H1 (cell line): ENCODE measurements at regions not wholly inside any gene's neighbourhood (a gene's known extent, or its start where the extent isn't known, plus 50 kb on each side); places are given as distances from the start of the nearest gene placed in this dataset.

ENCODE experiments used
- CTCF ChIA-PET: fragments of 300-600 bp; sonication (Branson Sonifier 250); formaldehyde crosslinking; loops from one replicate; lab custom pipeline; 2021; ENCODE audit not compliant: partially characterized antibody; lab: Charles Lee
- POLR2A ChIA-PET: fragments of 300-600 bp; sonication (Branson Sonifier 250); formaldehyde crosslinking; loops from one replicate; lab custom pipeline; 2021; ENCODE audit warnings: inconsistent platforms; ENCODE audit not compliant: partially characterized antibody; lab: Charles Lee
- DNase-seq, 2 experiments: peaks; one replicate each; pipeline versions ENCODE4 v3.0.0 to v3.0.0-alpha.2; 2010 to 2022; ENCODE audit warnings: low spot score in 2 of 2, low read depth in 1 of 2, mixed read lengths in 1 of 2
- FAIRE-seq: peaks from 2 replicates; lab custom pipeline; 2011; peaks lifted over from hg19 to GRCh38; lab: Jason Lieb, UNC
- H2AFZ ChIP-seq: 2 replicates; pipeline ENCODE4 v1.8.1; 2012; ENCODE audit warnings: low read length, inconsistent platforms
- H2AK5ac ChIP-seq: 2 replicates; pipeline ENCODE4 v1.6.1; 2013; ENCODE audit warnings: low read depth, low read length
- H2BK120ac ChIP-seq: replicated peaks from 2 replicates; pipeline ENCODE3; 2013; ENCODE audit warnings: low read depth, low read length, inconsistent platforms
- H2BK12ac ChIP-seq: 2 replicates; pipeline ENCODE4 v1.6.1; 2013; ENCODE audit warnings: low read depth, low read length
- H2BK15ac ChIP-seq: 2 replicates; pipeline ENCODE4 v1.6.1; 2013; ENCODE audit warnings: low read length
- H2BK20ac ChIP-seq: 2 replicates; pipeline ENCODE4 v1.6.1; 2013; ENCODE audit warnings: low read length
- H2BK5ac ChIP-seq: 2 replicates; pipeline ENCODE4 v1.6.1; 2013; ENCODE audit warnings: low read depth, low read length
- H3K14ac ChIP-seq: 2 replicates; pipeline ENCODE4 v1.6.1; 2013; ENCODE audit warnings: inconsistent platforms; ENCODE audit not compliant: insufficient read length
- H3K18ac ChIP-seq: 2 replicates; pipeline ENCODE4 v1.6.1; 2013; ENCODE audit warnings: low read length; ENCODE audit errors: extremely low read depth
- H3K23ac ChIP-seq: 2 replicates; pipeline ENCODE4 v1.6.1; 2013; ENCODE audit warnings: inconsistent platforms; ENCODE audit not compliant: insufficient read length
- H3K23me2 ChIP-seq: 2 replicates; pipeline ENCODE4 v1.6.1; 2013; ENCODE audit warnings: low read depth, low read length
- H3K27ac ChIP-seq: 2 replicates; pipeline ENCODE4 v1.6.1; 2011; ENCODE audit warnings: low read depth, low read length, inconsistent platforms
- H3K27me3 ChIP-seq, 4 experiments: replicated peaks in 1 of 4; 1 replicate in 1 of 4; 2 replicates in 3 of 4; pipeline versions ENCODE4 v1.6.1 to v1.8.1; 2011 to 2013; ENCODE audit warnings: low read length in 3 of 4, mild to moderate bottlenecking in 3 of 4, inconsistent platforms in 2 of 4, mixed read lengths in 2 of 4, moderate library complexity in 1 of 4; ENCODE audit not compliant: control insufficient read depth in 3 of 4, insufficient read depth in 3 of 4; ENCODE audit errors: extremely low read depth in 1 of 4
- H3K36me3 ChIP-seq, 4 experiments: 2 replicates each; pipeline versions ENCODE4 v1.6.1 to v1.8.1; 2011 to 2013; ENCODE audit warnings: mild to moderate bottlenecking in 4 of 4, low read length in 3 of 4, moderate library complexity in 2 of 4, control low read depth in 1 of 4, inconsistent platforms in 1 of 4; ENCODE audit not compliant: insufficient read depth in 4 of 4, control insufficient read depth in 2 of 4
- H3K4ac ChIP-seq: replicated peaks from 2 replicates; pipeline ENCODE3; 2013; ENCODE audit warnings: low read length, low read depth, mixed read lengths, inconsistent platforms; ENCODE audit not compliant: insufficient read length
- H3K4me1 ChIP-seq, 4 experiments: replicated peaks in 1 of 4; 1 replicate in 1 of 4; 2 replicates in 3 of 4; pipeline versions ENCODE4 v1.6.1 to v1.8.1; 2011 to 2013; ENCODE audit warnings: low read length in 3 of 4, inconsistent platforms in 2 of 4, mixed read lengths in 1 of 4; ENCODE audit not compliant: insufficient read depth in 4 of 4, control insufficient read depth in 3 of 4
- H3K4me2 ChIP-seq, 2 experiments: 2 replicates each; pipeline versions ENCODE4 v1.6.1 to v1.8.1; 2011 to 2013; ENCODE audit warnings: low read depth in 2 of 2, low read length in 2 of 2, control low read depth in 1 of 2, inconsistent platforms in 1 of 2, mild to moderate bottlenecking in 1 of 2; ENCODE audit not compliant: insufficient read depth in 1 of 2
- H3K4me3 ChIP-seq, 4 experiments: fragments of 200-600, 300-600 bp in 1 of 4; sonication (generic), shearing (Covaris generic), sonication (Bioruptor Twin) in 1 of 4; 2 replicates each; pipeline versions ENCODE4 v1.5.1 to v1.8.1; 2011 to 2016; ENCODE audit warnings: low read length in 4 of 4, low read depth in 3 of 4, control low read depth in 2 of 4, inconsistent platforms in 2 of 4, mild to moderate bottlenecking in 2 of 4, mixed read lengths in 1 of 4, moderate library complexity in 1 of 4; ENCODE audit not compliant: insufficient read depth in 2 of 4; ENCODE audit errors: extremely low read depth in 1 of 4
- H3K56ac ChIP-seq: replicated peaks from 2 replicates; pipeline ENCODE3; 2013; ENCODE audit warnings: low read depth, mild to moderate bottlenecking, mixed read lengths, low read length, inconsistent platforms; ENCODE audit not compliant: insufficient read length
- H3K79me1 ChIP-seq: 2 replicates; pipeline ENCODE4 v1.6.1; 2013; ENCODE audit warnings: low read depth, low read length, control low read depth
- H3K79me2 ChIP-seq, 2 experiments: 2 replicates each; pipeline versions ENCODE4 v1.6.1 to v1.8.1; 2012 to 2013; ENCODE audit warnings: low read length in 2 of 2, mild to moderate bottlenecking in 2 of 2, inconsistent platforms in 1 of 2; ENCODE audit not compliant: insufficient read depth in 2 of 2, control insufficient read depth in 1 of 2
- H3K9ac ChIP-seq, 4 experiments: replicated peaks in 1 of 4; 1 replicate in 1 of 4; 2 replicates in 3 of 4; pipeline versions ENCODE4 v1.6.1 to v1.8.1; 2011 to 2013; ENCODE audit warnings: low read depth in 3 of 4, low read length in 3 of 4, control low read depth in 2 of 4, mild to moderate bottlenecking in 2 of 4, moderate library complexity in 2 of 4, inconsistent platforms in 1 of 4; ENCODE audit errors: extremely low read depth in 1 of 4
- H3K9me3 ChIP-seq, 2 experiments: 2 replicates each; pipeline versions ENCODE4 v1.6.1 to v1.8.1; 2012 to 2013; ENCODE audit warnings: mild to moderate bottlenecking in 2 of 2, moderate library complexity in 2 of 2, control low read depth in 1 of 2, inconsistent platforms in 1 of 2, low read depth in 1 of 2, low read length in 1 of 2, mixed read lengths in 1 of 2; ENCODE audit not compliant: insufficient read depth in 2 of 2
- H4K20me1 ChIP-seq, 2 experiments: replicated peaks in 1 of 2; 2 replicates each; pipeline versions ENCODE3 to v1.8.1; 2011 to 2013; ENCODE audit warnings: inconsistent platforms in 2 of 2, low read length in 2 of 2, mild to moderate bottlenecking in 1 of 2; ENCODE audit not compliant: insufficient read depth in 2 of 2, control insufficient read depth in 1 of 2
- H4K5ac ChIP-seq: 2 replicates; pipeline ENCODE4 v1.6.1; 2013; ENCODE audit warnings: low read length, low read depth, mixed read lengths, inconsistent platforms; ENCODE audit not compliant: insufficient read length
- H4K8ac ChIP-seq: 2 replicates; pipeline ENCODE4 v1.8.0; 2013; ENCODE audit warnings: mild to moderate bottlenecking, moderate library complexity, low read length, inconsistent platforms; ENCODE audit not compliant: insufficient read depth; ENCODE audit errors: extremely low read depth
- H4K91ac ChIP-seq: replicated peaks from 2 replicates; pipeline ENCODE3; 2013; ENCODE audit warnings: low read length, mixed read lengths, inconsistent platforms; ENCODE audit not compliant: insufficient read length
- BRCA1 ChIP-seq: IDR thresholded peaks from 2 replicates; pipeline ENCODE4 v1.6.1; 2012; ENCODE audit warnings: low read depth, low read length, improper control_type of control experiment

DNA sequence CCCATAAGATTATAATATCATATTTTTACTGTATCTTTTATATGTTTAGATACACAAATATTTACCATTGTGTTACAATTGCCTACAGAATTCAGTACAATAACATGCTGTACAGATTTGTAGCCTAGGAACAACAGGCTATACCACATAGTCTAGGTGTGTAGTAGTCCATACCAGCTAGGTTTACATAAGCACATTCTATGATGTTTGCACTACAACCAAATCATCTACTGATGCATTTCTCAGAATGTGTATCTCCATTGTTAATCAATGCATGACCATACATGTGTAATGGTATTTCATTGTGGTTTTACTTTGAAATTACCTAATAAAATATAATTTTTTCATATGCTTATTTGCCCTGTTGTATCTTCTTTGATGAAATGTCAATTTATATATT is 288.1 kb upstream of the PCDH10 start:
- Histone ChIP-seq H3K56ac (no peak overlapping the region), H4K91ac (no peak overlapping the region), H3K79me2 (no peaks in the 10 kb centered on the region), H3K79me1 (no peaks in the 10 kb centered on the region), H3K4me1 (no peaks in the 10 kb centered on the region), H3K4me3 (no peak overlapping the region), H3K9me3 (no peaks in the 10 kb centered on the region), H4K20me1 (no peaks in the 10 kb centered on the region), H4K5ac (no peak overlapping the region), H3K4ac (no peak overlapping the region), H3K27ac (no peak overlapping the region), H2BK120ac (no peak overlapping the region), H3K23me2 (no peaks in the 10 kb centered on the region), H3K18ac (no peak overlapping the region), H3K27me3 (no peaks in the 10 kb centered on the region), H3K23ac (no peak overlapping the region), H2AK5ac (no peak overlapping the region), H2BK15ac (no peak overlapping the region), H2AFZ (no peak overlapping the region), H3K36me3 (no peaks in the 10 kb centered on the region), H2BK20ac (no peak overlapping the region), H4K8ac (no peak overlapping the region), H2BK12ac (no peak overlapping the region), H3K4me2 (no peak overlapping the region), H3K14ac (no peak overlapping the region), H3K9ac (no peak overlapping the region), H2BK5ac (no peak overlapping the region)
- no peak for DNase-seq
- ChIA-PET CTCF (no interaction called here), POLR2A (no interaction called here)
- TF ChIP-seq BRCA1: no peak
- FAIRE-seq: no peak
